ENCODE measurements at regions not wholly inside any gene's neighbourhood (a gene's known extent, or its start where the extent isn't known, plus 50 kb on each side); places are given as distances from the start of the nearest gene placed in this dataset.

DNA sequence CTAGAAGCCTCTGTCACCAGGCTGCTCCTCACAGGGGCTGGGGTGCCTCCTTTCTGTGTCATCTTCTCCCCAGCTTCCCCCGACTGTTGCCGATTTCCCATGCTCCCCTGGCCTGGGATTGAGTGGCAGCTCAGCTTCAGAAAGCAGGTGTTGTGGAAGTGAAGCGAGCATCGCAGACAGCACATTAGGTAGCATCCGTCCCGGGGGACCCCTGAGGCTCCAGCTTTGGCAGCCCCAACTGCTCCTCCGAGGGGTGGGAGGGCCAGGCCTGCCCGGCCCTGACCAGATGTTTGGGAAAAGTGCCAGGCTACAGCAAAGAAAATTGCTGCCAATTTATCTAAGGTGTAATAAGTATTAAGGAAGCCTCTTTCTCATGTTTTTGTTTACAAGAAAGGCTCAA is 1045.6 kb downstream of the BCL11B start:
- TF ChIP-seq, protein P1, sequence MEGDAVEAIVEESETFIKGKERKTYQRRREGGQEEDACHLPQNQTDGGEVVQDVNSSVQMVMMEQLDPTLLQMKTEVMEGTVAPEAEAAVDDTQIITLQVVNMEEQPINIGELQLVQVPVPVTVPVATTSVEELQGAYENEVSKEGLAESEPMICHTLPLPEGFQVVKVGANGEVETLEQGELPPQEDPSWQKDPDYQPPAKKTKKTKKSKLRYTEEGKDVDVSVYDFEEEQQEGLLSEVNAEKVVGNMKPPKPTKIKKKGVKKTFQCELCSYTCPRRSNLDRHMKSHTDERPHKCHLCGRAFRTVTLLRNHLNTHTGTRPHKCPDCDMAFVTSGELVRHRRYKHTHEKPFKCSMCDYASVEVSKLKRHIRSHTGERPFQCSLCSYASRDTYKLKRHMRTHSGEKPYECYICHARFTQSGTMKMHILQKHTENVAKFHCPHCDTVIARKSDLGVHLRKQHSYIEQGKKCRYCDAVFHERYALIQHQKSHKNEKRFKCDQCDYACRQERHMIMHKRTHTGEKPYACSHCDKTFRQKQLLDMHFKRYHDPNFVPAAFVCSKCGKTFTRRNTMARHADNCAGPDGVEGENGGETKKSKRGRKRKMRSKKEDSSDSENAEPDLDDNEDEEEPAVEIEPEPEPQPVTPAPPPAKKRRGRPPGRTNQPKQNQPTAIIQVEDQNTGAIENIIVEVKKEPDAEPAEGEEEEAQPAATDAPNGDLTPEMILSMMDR (IDR thresholded peaks at IDR 0.05), result no peak
- TF ChIP-seq NFATC4 (CRISPR knock-in tag; IDR thresholded peaks at IDR 0.05) (no peak), ELF4 (CRISPR knock-in tag; IDR thresholded peaks at IDR 0.05; ENCODE audit: low read depth) (no peak), ETV6 (CRISPR knock-in tag; IDR thresholded peaks at IDR 0.05) (no peak)
- TF ChIP-seq, protein P2, sequence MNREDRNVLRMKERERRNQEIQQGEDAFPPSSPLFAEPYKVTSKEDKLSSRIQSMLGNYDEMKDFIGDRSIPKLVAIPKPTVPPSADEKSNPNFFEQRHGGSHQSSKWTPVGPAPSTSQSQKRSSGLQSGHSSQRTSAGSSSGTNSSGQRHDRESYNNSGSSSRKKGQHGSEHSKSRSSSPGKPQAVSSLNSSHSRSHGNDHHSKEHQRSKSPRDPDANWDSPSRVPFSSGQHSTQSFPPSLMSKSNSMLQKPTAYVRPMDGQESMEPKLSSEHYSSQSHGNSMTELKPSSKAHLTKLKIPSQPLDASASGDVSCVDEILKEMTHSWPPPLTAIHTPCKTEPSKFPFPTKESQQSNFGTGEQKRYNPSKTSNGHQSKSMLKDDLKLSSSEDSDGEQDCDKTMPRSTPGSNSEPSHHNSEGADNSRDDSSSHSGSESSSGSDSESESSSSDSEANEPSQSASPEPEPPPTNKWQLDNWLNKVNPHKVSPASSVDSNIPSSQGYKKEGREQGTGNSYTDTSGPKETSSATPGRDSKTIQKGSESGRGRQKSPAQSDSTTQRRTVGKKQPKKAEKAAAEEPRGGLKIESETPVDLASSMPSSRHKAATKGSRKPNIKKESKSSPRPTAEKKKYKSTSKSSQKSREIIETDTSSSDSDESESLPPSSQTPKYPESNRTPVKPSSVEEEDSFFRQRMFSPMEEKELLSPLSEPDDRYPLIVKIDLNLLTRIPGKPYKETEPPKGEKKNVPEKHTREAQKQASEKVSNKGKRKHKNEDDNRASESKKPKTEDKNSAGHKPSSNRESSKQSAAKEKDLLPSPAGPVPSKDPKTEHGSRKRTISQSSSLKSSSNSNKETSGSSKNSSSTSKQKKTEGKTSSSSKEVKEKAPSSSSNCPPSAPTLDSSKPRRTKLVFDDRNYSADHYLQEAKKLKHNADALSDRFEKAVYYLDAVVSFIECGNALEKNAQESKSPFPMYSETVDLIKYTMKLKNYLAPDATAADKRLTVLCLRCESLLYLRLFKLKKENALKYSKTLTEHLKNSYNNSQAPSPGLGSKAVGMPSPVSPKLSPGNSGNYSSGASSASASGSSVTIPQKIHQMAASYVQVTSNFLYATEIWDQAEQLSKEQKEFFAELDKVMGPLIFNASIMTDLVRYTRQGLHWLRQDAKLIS (CRISPR knock-in tag; IDR thresholded peaks at IDR 0.05; ENCODE audit: borderline replicate concordance), result no peak
- TF ChIP-seq, protein P3, sequence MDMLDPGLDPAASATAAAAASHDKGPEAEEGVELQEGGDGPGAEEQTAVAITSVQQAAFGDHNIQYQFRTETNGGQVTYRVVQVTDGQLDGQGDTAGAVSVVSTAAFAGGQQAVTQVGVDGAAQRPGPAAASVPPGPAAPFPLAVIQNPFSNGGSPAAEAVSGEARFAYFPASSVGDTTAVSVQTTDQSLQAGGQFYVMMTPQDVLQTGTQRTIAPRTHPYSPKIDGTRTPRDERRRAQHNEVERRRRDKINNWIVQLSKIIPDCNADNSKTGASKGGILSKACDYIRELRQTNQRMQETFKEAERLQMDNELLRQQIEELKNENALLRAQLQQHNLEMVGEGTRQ (CRISPR knock-in tag; IDR thresholded peaks at IDR 0.05), result no peak

All from WTC11 (cell line).